GM21526 (cell line): ENCODE measurements at regions not wholly inside any gene's neighbourhood (a gene's known extent, or its start where the extent isn't known, plus 50 kb on each side); places are given as distances from the start of the nearest gene placed in this dataset.

ENCODE experiments used
- ATAC-seq: cut with Tn5 transposase; IDR thresholded peaks from one replicate; pipeline ENCODE4 v1.9.1; 2021; ENCODE audit warnings: moderate library complexity; ENCODE audit not compliant: unreplicated experiment, low FRiP score

DNA sequence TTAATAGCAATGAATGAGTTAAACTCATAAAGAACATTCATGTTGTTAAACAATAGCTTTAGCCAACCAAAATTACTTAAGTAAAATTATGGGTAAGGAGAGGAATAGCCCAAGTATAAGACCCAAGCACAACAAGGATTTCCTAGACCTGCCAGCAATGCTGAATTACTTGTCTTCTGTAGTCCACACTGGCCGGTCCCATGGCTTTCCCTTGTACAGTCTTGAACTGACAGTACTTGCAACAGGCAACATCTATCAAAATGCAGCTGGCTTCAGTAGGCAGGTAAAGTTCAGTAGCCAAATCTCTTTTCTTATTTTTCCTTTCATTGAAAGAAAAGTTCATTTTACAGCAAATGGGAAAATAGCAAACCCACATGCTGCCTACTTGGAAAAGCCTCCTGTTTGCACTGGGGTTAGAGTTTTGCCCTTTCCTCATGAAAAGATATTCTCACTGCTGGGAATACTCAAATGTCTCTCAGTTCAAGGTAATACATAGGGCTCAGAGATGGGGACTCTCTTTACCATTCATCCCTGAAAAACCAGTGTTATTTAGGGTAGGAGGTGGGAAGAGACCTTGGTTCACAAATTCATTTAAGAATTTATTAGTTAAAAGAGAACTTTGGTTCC, 222.8 kb downstream of the TTLL7 start:
- no peak for ATAC-seq

DNA sequence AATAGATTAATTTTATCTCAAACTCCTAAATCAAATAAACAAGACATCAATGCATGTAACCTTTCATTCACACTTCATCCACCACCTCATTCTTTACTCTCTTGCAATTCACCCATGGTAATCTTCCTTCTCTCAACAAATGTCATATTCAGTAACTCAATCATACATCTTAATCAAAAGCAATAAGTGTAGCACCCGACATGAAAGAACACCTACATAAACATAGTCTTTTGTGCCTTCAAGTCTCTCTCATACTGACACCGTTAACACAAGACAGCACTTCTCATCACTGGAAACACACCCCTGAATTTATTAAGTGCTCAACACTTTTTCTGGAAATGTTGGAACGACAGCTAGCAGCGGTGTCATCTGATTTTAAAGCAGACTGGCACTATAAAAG, 225.9 kb downstream of the TTLL7 start:
- no peak for ATAC-seq

DNA sequence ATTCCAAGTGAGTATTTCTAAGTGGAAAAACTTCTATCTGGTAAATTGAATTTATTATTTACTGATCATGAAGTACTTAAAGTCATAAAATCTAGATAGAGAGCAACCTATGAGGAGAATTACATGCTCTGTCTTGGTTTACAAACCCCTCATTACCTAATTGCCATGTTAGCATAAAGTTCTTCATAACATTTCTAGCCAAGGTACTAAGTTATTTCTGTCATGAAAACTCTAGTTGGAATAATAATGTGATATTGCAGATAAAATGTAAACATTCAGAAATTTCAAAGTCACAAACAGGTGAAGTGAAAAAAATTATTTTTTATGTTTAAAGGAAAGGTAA, 228.6 kb downstream of the TTLL7 start:
- ATAC-seq = no peak

DNA sequence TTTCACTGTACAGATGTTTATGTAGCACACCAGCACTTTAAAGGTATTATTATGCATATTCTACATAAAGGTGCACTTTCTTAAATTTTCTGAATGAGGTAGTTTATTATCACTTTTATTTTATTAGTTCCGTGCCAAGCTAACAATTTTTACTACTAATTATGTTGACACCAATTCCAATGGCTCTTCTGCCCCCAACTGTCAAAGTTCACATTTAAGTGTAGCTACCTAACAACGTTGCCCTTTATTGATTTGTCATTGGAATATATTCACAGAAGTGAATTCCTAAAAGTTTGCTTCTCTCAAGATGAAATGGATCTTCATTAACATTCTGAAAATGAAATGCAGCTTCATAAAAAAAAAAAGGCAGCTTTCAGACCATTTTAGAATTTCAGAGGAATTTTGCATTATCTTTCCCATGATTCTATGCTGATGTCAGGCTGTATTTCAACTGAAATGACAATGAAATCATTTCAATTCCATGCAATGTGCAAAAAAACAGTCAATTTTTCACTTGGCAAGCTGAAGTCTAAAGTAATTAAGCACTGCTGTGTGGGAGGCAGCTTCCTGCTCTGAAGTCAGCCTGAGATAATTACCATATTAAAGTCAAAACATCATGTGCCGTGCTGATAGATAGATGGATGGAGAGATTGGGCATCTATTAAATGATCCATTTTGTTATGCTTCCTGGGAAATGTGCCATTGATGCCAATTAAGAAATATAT, 229.2 kb downstream of the TTLL7 start:
- no peak for ATAC-seq

DNA sequence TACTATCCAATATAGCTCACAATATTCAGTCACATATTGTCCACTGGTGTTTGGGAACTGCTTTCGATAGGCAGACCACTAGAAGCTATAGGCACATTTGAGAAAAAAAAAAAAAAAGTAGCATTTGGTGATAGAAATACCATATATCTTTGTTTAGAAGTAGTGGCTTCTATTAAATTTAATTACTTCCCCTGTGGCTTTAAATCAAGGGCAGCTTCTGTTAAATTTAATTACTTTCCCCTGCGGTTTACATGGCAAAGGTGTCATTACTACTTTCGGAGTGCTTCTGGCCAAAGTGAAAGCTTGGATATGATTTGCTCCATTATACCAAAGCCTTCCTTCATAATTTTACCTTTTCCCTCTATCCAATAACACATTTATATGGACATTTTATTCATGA, 229.9 kb downstream of the TTLL7 start:
- no peak for ATAC-seq

DNA sequence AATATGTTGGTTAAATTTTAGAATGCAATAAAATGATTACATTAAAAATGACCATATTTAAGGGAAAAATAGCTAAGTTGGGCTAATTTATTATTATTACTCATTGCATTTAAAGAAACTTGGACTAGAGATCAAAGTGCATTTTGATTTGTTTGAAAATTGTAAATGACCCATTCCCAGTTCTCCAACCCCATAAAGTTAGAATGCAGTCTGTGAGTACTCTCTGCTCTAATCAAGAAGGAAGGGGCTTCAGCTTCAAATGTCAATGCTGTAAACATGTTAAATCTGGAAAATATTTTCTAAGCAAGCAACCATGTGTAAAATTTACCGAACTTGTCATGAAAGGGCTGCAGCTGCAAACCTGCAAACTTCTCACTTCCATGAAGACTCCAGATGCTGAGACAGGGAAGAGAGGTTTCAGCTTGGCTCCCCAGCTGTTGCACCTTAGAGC, 232.7 kb downstream of the TTLL7 start:
- ATAC-seq = no peak

DNA sequence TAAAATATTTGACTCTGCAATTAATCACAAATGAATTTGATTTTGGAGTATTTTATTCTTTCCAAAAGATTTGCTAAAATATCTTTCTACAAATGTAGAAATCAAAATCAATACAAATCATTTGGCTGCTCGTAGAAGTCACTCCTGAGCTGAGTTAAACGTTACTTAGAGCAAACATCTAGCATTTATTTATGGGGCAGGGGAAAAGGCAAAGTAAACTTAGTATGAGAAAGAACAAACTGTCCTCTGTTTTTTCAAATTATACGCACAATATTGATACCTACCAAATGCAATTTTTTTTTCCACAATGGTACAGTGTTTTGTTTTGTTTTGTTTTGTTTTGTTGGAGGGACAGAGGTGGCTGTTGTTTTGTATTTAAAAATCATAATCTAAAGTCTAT, 233.8 kb downstream of the TTLL7 start:
- no peak for ATAC-seq

DNA sequence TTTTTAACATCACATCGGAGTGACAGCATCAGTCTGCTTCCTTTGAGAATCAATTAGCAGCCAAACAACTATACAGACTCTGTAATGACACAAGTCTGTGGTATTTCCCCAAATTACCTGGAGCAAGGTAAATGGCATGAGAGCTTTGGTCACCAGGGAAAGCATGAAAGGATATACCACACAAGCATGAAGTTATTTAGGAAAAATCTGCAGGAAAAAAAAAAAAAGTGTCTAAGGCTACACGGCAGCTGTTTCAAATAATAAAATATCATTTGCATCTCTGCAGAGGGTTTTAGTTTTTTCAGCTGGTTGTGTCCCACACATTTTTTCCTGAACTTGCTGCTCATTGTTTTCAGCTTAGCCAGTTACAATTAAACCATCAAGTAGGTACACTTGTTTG, 234.7 kb downstream of the TTLL7 start:
- ATAC-seq = no peak

DNA sequence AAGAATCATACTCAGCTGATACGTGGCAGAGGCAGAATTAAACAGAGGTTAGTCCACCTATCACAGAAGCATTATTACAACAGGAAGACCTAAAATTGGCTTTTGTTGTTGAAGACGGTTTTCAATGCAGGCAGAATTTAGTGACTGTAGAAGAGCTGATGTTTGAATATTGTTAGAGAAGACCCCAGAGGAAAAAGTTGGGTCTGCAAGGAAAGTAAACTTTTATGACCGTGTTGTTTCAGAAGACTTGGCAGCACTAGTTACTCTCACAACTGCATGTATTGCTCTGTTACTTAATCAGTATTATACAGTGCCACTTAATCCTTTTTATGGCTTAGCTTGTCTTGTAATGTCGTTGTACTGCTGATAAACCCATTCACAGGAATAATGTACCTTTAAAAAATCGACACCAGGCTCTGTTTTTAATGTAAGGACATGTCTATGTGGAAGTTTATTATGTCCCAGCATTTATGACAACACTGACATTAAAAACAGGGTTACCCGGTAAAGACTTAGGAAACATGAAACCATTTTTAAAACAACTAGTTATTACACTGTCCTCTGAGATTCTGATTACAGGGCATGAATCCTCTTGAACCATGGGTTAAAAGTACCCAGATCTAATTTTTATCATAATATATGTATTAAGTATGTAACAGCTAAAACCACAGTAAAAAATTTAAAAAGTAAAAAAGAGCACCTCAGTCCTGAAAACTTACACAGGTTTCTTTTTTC, 235.4 kb downstream of the TTLL7 start:
- ATAC-seq = no peak

DNA sequence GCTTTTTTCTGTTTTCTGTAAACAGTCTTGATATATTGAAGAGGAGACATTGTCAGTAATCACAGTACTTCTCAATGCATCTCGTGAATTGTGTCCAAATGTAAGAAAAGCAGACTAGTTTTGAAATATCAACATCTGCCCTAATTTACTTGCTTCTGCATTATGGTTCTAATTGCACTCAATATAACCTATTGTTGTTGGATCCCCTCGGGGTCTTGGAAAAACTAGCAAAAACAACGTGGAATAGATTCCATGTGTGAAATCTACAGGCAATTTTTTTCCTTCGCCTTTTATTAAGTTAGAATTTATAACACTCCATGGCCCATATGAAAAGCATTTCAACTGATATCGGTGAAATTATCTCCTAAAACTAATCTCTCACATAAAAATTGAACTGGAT, 236.5 kb downstream of the TTLL7 start:
- no peak for ATAC-seq

DNA sequence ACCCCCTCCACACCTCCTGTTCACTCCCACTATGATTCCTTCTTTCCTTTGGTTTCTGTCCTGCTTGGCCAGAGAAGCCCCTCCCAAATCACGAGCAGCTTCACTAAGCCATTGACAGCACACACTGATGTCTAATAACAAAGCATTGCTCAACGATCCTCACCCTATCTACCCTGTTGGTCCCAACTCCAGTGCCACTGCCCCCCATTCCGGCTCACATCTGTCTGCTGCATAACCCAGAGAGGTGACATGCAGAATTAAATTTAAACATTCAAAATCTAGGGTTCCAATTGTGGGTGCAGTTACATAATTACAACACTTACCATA, 236.9 kb downstream of the TTLL7 start:
- ATAC-seq = no peak

DNA sequence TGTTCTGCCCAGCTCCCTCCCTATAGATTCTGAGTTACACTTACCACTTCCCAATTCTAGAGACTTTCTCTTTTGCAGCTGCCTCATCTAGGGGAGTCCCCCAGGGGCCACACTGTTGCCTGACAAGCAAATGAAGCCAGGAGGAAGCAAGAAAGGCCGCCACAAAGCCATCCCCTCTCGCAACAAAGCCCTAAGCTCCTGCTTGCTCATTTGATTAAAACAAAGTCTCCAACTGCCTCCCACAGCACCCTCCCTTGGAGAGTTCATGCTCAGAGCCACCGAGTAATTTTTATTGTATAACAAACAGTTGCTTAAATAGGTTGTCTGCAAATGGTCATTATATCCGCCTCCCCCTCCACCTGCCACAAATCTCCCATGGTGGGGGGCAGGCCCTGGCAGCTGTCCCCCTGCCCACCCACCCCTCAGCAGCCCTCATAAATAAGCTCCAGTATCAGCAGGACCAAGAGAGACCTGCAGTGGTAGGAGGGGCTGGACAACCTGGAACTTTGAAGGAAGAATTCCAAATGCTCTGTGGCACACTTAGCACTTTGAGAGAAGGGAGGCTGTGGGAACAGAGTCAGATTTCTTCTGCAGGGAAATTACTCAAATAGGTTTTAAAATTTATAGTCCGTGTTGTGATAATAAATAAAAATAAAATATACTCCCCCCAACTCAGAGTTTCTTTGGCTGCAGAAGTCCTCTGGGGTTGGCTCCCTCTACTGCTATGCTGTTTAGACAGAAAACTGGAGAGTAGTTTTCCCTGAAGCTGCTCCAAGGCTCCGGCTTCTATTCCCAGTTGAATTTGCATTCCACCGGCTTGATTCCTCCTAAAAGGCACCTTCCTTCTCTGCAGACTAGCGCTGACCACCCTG, 237.5 kb downstream of the TTLL7 start:
- ATAC-seq = peak; percentile 100

DNA sequence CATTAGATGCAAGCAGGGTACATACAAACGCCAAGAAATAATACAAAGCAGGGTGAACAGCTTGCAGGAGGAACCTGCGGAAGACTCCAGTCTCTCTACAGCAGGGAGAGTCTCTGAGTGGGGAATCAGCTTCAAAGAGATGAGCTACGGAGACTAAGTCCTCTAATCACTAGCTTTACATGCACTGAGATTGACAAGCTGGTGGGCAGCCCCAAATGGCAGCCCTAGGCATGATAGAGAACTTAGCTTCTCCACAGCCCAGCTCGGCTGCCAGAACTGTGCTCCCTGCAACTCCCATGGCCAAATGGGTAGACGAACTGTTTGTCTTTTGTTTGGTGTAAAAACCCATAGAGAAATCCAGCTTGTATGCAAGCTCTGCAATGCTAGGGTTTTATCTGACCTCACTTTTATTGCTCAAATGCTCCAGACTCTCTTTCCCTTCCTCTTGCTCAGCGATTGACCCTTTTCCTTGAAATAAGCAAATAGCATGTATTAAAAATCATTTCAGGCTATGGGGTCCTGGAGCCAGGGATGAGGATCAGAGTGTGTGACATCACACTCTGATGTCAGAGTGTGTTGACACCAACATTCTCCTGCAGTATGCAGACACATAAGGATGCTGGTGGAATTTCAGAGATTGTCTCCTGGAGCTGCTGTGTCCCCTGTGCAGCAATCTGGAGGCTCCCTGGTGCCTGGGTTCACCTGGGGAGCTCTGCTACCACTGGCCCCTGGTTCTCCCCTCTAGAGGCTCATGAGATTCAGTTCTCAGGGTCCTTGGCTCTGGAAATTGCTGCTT, 238.5 kb downstream of the TTLL7 start:
- peak; percentile 32 for ATAC-seq

DNA sequence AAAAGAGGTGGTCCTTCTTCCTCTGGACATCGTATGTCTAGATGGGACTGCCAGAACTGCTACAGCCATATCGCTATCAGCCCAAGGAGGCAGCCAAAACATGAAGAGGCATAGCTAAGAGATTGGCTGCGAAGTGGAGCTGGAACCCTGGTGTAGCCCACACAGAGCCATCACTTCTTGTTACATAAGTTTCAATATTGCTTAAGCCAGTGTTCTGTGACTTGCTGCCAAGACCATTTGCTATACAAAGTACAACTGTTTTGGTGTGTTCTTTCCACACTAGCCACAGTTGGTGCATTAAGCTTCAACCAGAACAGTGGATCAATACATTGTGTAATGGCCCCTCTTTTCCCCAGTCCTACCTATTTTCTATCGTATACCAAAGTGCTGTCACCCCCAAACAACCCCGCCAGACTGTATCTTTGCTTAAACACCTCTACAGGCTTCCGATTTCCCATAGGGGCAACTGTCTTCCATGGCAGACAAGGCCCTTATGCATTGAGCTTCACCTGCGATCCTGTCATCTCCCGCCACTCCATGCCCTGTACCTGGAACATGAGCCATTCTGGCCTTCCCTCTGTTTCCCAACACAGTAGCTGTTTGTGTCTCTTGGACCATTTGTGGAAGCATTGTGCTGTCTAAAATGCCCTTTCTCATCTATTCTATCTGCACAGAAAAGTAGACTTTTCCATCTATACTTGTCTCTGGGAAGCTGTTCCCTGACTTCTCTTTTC, 241.8 kb downstream of the TTLL7 start:
- ATAC-seq = no peak

DNA sequence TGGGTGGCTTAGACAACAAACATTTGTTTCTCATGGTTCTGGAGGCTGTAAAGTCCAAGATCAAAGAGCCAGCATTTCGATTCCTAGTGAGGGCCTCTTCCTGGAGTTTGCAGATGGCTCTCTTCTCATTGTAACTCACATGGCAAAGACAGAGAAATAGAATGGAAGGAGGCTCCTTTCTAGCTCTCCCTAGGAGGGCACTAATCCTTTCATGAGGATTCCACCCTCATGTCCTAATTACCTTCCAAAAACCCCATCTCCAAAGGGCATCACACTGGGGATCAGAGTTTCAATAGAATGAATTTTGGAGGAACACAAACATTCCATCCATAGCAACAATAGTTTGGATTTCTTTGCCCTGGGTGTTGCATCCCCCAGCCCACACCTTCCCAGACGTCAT, 247.3 kb downstream of the TTLL7 start:
- ATAC-seq = no peak

DNA sequence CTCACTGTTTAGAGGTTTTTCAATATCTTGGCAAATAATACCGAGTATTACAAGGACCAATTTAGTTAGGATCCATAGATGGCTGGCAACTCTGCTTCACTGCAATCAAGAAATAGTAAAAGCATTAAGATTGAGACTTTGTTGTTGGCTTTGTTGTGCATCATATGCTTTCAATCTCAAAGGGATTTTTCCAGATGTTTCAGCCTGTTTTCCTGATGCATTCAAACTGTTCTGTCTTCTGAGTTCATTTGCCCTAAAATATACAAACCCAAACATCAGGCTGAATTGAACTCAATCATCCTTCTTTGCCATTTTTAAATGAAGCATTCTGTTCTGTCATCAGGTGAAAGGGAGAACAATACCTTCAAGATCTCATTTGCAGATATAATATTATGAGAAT, 248.7 kb downstream of the TTLL7 start:
- no peak for ATAC-seq

DNA sequence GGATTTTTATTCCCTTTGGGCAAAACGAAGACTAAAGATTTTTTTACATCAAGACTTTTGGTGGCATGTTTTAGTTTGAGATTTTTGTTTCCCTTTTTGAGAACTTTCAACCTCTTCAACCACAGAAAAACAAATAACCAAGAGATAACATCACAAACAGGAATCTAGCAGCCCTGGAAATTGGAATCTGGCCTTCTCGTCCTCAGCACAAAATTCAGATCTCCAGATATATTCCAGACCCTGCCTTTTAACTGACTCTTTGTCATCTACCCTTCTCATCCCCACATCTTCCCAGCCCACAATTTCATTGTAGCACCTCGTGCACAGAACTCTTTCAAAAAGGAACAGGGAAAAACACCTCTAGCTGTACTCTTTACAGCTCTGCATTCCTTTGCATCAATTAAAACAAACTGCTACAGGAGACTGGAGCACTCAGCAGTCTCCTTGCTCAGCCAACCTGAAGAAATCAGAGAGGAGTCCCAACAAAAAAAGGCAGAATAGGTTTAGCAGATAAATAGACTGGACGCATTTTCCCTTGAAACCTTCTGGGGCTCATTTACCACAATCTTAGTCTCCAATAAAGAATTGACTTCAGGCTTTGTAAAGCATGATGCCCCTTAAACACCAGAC, 251.0 kb downstream of the TTLL7 start:
- no peak for ATAC-seq

DNA sequence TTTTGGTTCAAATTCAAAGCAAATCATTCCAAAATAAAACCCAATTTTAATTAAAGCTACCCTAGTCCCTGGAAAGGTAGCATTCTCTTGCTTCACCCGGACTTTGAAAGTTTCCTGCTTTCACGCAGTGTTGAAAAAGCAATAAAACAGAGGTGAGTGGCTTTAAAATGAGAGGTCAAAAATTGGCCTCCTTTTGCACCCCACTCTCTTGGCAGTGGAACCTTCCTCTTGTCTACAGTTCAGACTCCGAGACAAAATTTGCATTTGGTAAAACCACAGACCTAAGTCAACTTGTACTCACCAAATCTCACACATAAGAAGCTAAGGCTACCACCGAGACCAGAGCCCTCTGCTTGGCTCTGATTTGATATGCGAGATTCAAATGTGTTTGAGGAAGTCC, 252.7 kb downstream of the TTLL7 start:
- ATAC-seq = peak; percentile 89

DNA sequence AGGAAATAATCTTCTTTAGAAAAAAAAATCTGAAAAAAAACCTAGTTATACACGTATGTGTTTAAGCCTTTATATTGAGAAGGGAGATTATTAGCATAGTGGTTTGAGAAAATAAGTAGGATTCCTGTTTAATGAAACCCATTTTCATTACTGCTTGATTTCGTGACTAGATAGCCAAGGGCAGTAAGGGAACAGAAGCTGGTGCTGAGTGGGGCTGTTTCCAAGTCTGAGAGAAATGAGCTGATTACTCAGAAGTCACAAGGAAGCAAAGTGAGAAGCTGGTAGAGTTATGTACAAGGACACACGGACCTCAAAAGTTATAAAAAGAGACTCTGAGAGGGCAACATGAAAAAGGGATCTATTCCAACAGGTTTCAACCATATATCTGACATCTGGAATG, 256.5 kb downstream of the TTLL7 start:
- no peak for ATAC-seq
